DOHH2 (cell line): ENCODE measurements at regions not wholly inside any gene's neighbourhood (a gene's known extent, or its start where the extent isn't known, plus 50 kb on each side); places are given as distances from the start of the nearest gene placed in this dataset.

ENCODE experiments used
- H3F3A ChIP-seq: fragments of 200-600 bp; sonication (generic), shearing (Covaris generic); 2 replicates; pipeline ENCODE4 v1.6.0; 2016; ENCODE audit warnings: antibody characterized with exemption, mild to moderate bottlenecking; ENCODE audit not compliant: control insufficient read depth, insufficient read depth
- H3K27ac ChIP-seq: fragments of 200-600 bp; sonication (generic); 2 replicates; pipeline ENCODE4 v1.5.1; 2014; ENCODE audit warnings: low read depth, mild to moderate bottlenecking, low read length, moderate library complexity
- H3K27me3 ChIP-seq: fragments of 200-600 bp; sonication (generic); 2 replicates; pipeline ENCODE4 v1.6.1; 2014; ENCODE audit warnings: mild to moderate bottlenecking, low read length, mixed read lengths; ENCODE audit not compliant: control insufficient read depth
- H3K36me3 ChIP-seq: fragments of 200-600 bp; sonication (generic); 2 replicates; pipeline ENCODE4 v1.6.1; 2014; ENCODE audit warnings: mild to moderate bottlenecking, low read length, moderate library complexity, mixed read lengths; ENCODE audit not compliant: control insufficient read depth
- H3K4me1 ChIP-seq: fragments of 200-600 bp; sonication (generic); 2 replicates; pipeline ENCODE4 v1.6.1; 2014; ENCODE audit warnings: mild to moderate bottlenecking, low read length, mixed read lengths; ENCODE audit not compliant: control insufficient read depth
- H3K4me2 ChIP-seq: fragments of 200-600 bp; sonication (generic); 2 replicates; pipeline ENCODE4 v1.6.0; 2014; ENCODE audit warnings: mild to moderate bottlenecking, low read length, moderate library complexity
- H3K4me3 ChIP-seq: fragments of 200-600 bp; sonication (generic); 2 replicates; pipeline ENCODE4 v1.5.1; 2014; ENCODE audit warnings: mild to moderate bottlenecking, low read length, mixed read lengths
- H3K79me2 ChIP-seq: fragments of 200-600 bp; sonication (generic); 2 replicates; pipeline ENCODE4 v1.6.1; 2014; ENCODE audit warnings: mild to moderate bottlenecking, low read length, mixed read lengths; ENCODE audit not compliant: control insufficient read depth
- H3K9me2 ChIP-seq: fragments of 200-600 bp; sonication (generic); replicated peaks from 2 replicates; pipeline ENCODE4 v1.6.1; 2014; ENCODE audit warnings: mild to moderate bottlenecking, low read length, mixed read lengths; ENCODE audit not compliant: control insufficient read depth
- H3K9me3 ChIP-seq: fragments of 200-600 bp; sonication (generic); 2 replicates; pipeline ENCODE4 v1.6.1; 2014; ENCODE audit warnings: antibody characterized with exemption, low read length, mixed read lengths; ENCODE audit not compliant: control insufficient read depth, insufficient read depth
- H4K20me1 ChIP-seq: fragments of 200-600 bp; sonication (generic); 2 replicates; pipeline ENCODE4 v1.6.0; 2014; ENCODE audit warnings: low read depth, mild to moderate bottlenecking, antibody characterized with exemption, low read length, moderate library complexity; ENCODE audit not compliant: control insufficient read depth, insufficient read depth
- EZH2phosphoT487 ChIP-seq: fragments of 200-600 bp; sonication (generic); IDR thresholded peaks from 2 replicates; pipeline ENCODE4 v1.6.1; 2017; ENCODE audit warnings: borderline replicate concordance, mild to moderate bottlenecking, antibody characterized with exemption, low read length, moderate library complexity, mixed read lengths
- TF ChIP-seq, protein P1 (sequence below): fragments of 200-600 bp; sonication (generic); IDR thresholded peaks from one replicate; pipeline ENCODE4 v1.5.1; 2014; ENCODE audit warnings: antibody characterized with exemption, mild to moderate bottlenecking, low read depth, low read length; ENCODE audit not compliant: poor library complexity, severe bottlenecking

DNA sequence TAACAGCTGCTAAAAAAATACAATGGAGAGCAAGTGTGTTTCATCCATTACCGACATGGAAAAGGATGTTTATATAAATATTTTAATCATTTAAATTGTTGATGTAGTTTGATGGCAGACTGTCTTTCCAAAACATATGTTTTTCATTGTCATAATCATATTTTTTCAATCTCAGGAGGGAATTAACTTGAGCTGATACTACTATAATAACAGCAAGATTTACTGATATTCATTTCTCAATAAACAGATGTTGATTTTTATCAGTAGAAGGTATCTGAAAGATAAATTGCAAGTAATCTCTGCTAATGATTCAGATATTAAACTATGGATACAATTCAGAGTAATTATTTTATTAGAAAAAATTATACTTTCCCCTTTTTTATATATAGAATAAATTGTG lies 274.9 kb upstream of the TMEFF2 start:
- Histone ChIP-seq H3K27me3 (no peaks in the 10 kb centered on the region), H3K9me2 (no peaks in the 10 kb centered on the region), H3K4me2 (no peak overlapping the region), H3K4me1 (no peaks in the 10 kb centered on the region), H3K9me3 (no peaks in the 10 kb centered on the region), H3K36me3 (no peaks in the 10 kb centered on the region), H3K4me3 (no peak overlapping the region), H3K27ac (no peak overlapping the region), H3K79me2 (no peaks in the 10 kb centered on the region), H3F3A (no peaks in the 10 kb centered on the region), H4K20me1 (no peaks in the 10 kb centered on the region)
- TF ChIP-seq, protein P1, sequence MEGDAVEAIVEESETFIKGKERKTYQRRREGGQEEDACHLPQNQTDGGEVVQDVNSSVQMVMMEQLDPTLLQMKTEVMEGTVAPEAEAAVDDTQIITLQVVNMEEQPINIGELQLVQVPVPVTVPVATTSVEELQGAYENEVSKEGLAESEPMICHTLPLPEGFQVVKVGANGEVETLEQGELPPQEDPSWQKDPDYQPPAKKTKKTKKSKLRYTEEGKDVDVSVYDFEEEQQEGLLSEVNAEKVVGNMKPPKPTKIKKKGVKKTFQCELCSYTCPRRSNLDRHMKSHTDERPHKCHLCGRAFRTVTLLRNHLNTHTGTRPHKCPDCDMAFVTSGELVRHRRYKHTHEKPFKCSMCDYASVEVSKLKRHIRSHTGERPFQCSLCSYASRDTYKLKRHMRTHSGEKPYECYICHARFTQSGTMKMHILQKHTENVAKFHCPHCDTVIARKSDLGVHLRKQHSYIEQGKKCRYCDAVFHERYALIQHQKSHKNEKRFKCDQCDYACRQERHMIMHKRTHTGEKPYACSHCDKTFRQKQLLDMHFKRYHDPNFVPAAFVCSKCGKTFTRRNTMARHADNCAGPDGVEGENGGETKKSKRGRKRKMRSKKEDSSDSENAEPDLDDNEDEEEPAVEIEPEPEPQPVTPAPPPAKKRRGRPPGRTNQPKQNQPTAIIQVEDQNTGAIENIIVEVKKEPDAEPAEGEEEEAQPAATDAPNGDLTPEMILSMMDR: no peak
- no peak for TF ChIP-seq EZH2phosphoT487

DNA sequence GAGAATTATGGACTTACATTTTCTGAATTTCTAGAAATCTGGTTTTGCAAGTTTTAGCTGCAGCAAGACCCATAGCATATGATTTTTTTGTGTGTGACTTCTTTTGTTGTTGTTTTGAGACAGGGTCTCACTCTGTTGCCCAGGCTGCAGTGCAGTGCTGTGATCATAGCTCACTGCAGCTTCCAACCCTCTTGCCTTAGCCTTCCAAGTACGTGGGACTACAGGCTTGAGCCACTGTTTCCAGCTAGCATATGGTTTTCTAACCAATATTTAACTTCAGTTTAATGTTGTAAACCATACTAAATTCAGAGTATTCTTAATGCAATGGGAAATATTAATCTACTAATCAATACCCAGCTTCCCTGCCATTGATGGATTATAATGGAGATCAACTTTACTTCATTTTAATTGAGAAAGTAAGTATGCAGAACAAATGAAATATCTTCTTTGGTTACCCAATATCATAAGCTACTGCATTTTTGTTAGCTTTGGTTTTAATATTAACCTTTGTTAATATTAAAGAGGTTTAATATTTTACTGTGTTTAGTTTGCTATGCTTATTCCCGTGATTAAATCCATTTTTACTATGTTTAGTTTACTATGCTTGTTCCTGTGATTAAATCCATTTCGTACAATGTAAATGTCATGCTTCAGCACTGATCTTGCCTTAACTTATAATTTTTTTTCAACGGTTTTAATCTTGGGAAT lies 273.4 kb upstream of the TMEFF2 start:
- no peak for TF ChIP-seq EZH2phosphoT487
- TF ChIP-seq, protein P1: no peak
- H4K20me1 ChIP-seq: no peaks in the 10 kb centered on the region
- H3K4me2 ChIP-seq: no peak overlapping the region

DNA sequence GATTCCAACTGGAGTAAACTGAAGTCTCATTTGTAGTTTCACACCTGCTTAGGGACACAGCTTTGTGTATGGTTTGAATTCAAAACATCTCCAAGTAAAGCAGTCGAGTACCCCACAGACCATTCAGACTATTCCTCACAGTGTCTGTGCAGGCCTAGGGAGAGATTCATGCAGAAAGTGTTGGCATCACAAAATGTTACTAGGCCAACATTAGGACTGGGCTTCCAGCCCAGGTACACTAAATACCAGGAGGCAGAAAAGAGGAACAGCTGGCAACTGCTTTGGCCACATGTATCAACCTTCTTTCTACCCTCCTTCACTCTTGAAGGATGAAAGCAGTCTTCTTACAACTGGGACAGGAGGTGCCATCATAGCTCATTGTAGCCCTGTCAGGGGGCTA lies 270.4 kb upstream of the TMEFF2 start:
- H3K9me3 ChIP-seq: no peaks in the 10 kb centered on the region
- H3K9me2 ChIP-seq: no peaks in the 10 kb centered on the region
- no peak for TF ChIP-seq EZH2phosphoT487
- no peak overlapping the region for H3K27ac ChIP-seq
- no peak overlapping the region for H3K4me2 ChIP-seq
- no peaks in the 10 kb centered on the region for H3K4me1 ChIP-seq
- H3F3A ChIP-seq: no peaks in the 10 kb centered on the region
- no peak overlapping the region for H3K4me3 ChIP-seq
- no peaks in the 10 kb centered on the region for H3K79me2 ChIP-seq
- H4K20me1 ChIP-seq: no peaks in the 10 kb centered on the region
- H3K36me3 ChIP-seq: no peaks in the 10 kb centered on the region
- H3K27me3 ChIP-seq: no peaks in the 10 kb centered on the region

More for the DNA sequence above, 273.4 kb upstream of the TMEFF2 start:
- H3K9me2 ChIP-seq: no peaks in the 10 kb centered on the region
- H3K4me3 ChIP-seq: no peak overlapping the region
- H3F3A ChIP-seq: no peaks in the 10 kb centered on the region
- no peaks in the 10 kb centered on the region for H3K9me3 ChIP-seq
- no peak overlapping the region for H3K27ac ChIP-seq
- H3K36me3 ChIP-seq: no peaks in the 10 kb centered on the region
- H3K4me1 ChIP-seq: no peaks in the 10 kb centered on the region
- no peaks in the 10 kb centered on the region for H3K27me3 ChIP-seq
- H3K79me2 ChIP-seq: no peaks in the 10 kb centered on the region

DNA sequence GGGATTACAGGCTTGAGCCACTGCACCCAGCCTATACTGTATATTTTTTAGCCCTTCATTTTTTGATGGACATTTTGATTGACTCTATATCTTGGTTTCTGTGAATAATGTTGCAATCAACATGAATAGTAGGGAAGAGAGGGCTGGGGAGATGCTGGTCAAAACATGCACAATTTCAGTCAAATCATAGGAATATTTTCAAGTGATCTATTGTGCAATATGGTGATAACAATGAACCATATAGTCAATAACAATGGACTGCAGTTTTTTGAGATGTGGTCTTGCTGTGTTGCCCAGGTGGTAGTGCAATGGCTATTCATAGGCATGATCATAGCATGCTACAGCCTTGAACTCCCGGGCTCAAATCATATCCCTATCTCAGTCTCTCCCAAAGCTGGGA lies 264.7 kb upstream of the TMEFF2 start:
- TF ChIP-seq, protein P1: no peak
- TF ChIP-seq EZH2phosphoT487: no peak
- no peaks in the 10 kb centered on the region for H4K20me1 ChIP-seq

More for the DNA sequence above, 264.7 kb upstream of the TMEFF2 start:
- Histone ChIP-seq H3K4me2 (no peak overlapping the region), H3F3A (no peaks in the 10 kb centered on the region), H3K36me3 (no peaks in the 10 kb centered on the region), H3K27me3 (no peaks in the 10 kb centered on the region), H3K9me2 (no peaks in the 10 kb centered on the region), H3K79me2 (no peaks in the 10 kb centered on the region), H3K4me1 (no peaks in the 10 kb centered on the region), H3K27ac (no peak overlapping the region), H3K9me3 (no peaks in the 10 kb centered on the region), H3K4me3 (no peak overlapping the region)
